IMR-90 (cell line): ENCODE measurements at regions not wholly inside any gene's neighbourhood (a gene's known extent, or its start where the extent isn't known, plus 50 kb on each side); places are given as distances from the start of the nearest gene placed in this dataset.

Source experiments
- ATAC-seq: fragments of 200-7000 bp; cut with Tn5 transposase; 2 replicates; pipeline ENCODE4 v1.9.1; 2020; ENCODE audit warnings: low read depth, mild to moderate bottlenecking, moderate library complexity
- BruUV-seq: library from RNA; stranded (reverse); fragments of 400-500 nt; replicated peaks from 2 replicates; lab custom pipeline; 2021; lab: Mats Ljungman, UMichigan
- CTCF ChIA-PET: fragments of 300-600 bp; formaldehyde crosslinking; extraction: SDS; loops from one replicate; lab custom pipeline; 2021; ENCODE audit warnings: antibody characterized with exemption; lab: Yijun Ruan, JAX
- POLR2A ChIA-PET: fragments of 300-600 bp; sonication (Branson Sonifier 250); formaldehyde crosslinking; loops from one replicate; lab custom pipeline; 2022; ENCODE audit warnings: antibody characterized with exemption; ENCODE audit not compliant: unreplicated experiment; lab: Charles Lee
- DNase-seq: peaks from one replicate; pipeline ENCODE4 v3.0.0; 2013
- H2AFZ ChIP-seq: replicated peaks from 2 replicates; pipeline ENCODE3; 2013; ENCODE audit warnings: low read length, mild to moderate bottlenecking; ENCODE audit not compliant: poor library complexity
- H2AK5ac ChIP-seq: 2 replicates; pipeline ENCODE4 v1.6.1; 2013; ENCODE audit warnings: low read depth, low read length, inconsistent platforms
- H2AK9ac ChIP-seq: replicated peaks from 2 replicates; pipeline ENCODE3; 2013; ENCODE audit warnings: mild to moderate bottlenecking, low read depth, low read length, moderate library complexity; ENCODE audit not compliant: poor library complexity
- H2BK120ac ChIP-seq: 2 replicates; pipeline ENCODE4 v1.6.1; 2013; ENCODE audit warnings: low read depth, low read length, inconsistent platforms
- H2BK15ac ChIP-seq: 3 replicates; pipeline ENCODE4 v1.6.1; 2013; ENCODE audit warnings: low read depth, low read length, inconsistent platforms
- H2BK20ac ChIP-seq: 2 replicates; pipeline ENCODE4 v1.6.1; 2013; ENCODE audit warnings: low read depth, mild to moderate bottlenecking, inconsistent platforms, low read length, moderate library complexity
- H2BK5ac ChIP-seq: 2 replicates; pipeline ENCODE4 v1.6.1; 2013; ENCODE audit warnings: mild to moderate bottlenecking, low read depth, low read length, inconsistent platforms; ENCODE audit not compliant: poor library complexity, severe bottlenecking
- H3K14ac ChIP-seq: replicated peaks from 2 replicates; pipeline ENCODE4 v1.6.1; 2013; ENCODE audit warnings: low read depth, low read length, inconsistent platforms
- H3K18ac ChIP-seq: 2 replicates; pipeline ENCODE4 v1.6.1; 2013; ENCODE audit warnings: low read depth, low read length, control low read depth
- H3K23ac ChIP-seq: 2 replicates; pipeline ENCODE4 v1.6.1; 2013; ENCODE audit warnings: low read depth, low read length, inconsistent platforms
- H3K27ac ChIP-seq: 2 replicates; pipeline ENCODE4 v1.5.1; 2013; ENCODE audit warnings: mild to moderate bottlenecking, control low read depth, low read length; ENCODE audit not compliant: insufficient read depth
- H3K27me3 ChIP-seq: 2 replicates; pipeline ENCODE4 v1.6.1; 2013; ENCODE audit warnings: low read length; ENCODE audit not compliant: control insufficient read depth, insufficient read depth
- H3K36me3 ChIP-seq: 2 replicates; pipeline ENCODE4 v1.6.1; 2013; ENCODE audit warnings: low read length, mixed read lengths; ENCODE audit not compliant: control insufficient read depth, insufficient read depth
- H3K4ac ChIP-seq: 2 replicates; pipeline ENCODE4 v1.6.1; 2013; ENCODE audit warnings: low read depth, low read length, inconsistent platforms
- H3K4me1 ChIP-seq: 2 replicates; pipeline ENCODE4 v1.6.1; 2013; ENCODE audit warnings: low read length, mixed read lengths; ENCODE audit not compliant: control insufficient read depth, insufficient read depth
- H3K4me2 ChIP-seq: 2 replicates; pipeline ENCODE4 v1.6.1; 2013; ENCODE audit warnings: low read depth, mild to moderate bottlenecking, control low read depth, low read length, moderate library complexity
- H3K4me3 ChIP-seq: 2 replicates; pipeline ENCODE4 v1.5.1; 2013; ENCODE audit warnings: low read depth, mild to moderate bottlenecking, control low read depth, low read length, moderate library complexity; ENCODE audit not compliant: insufficient read depth
- H3K56ac ChIP-seq: 2 replicates; pipeline ENCODE4 v1.6.1; 2013; ENCODE audit warnings: low read length, inconsistent platforms; ENCODE audit not compliant: insufficient read depth; ENCODE audit errors: extremely low read depth
- H3K79me1 ChIP-seq, 2 experiments: 2 replicates each; pipeline ENCODE4 v1.6.1; 2013; ENCODE audit warnings: low read length in 2 of 2, inconsistent platforms in 1 of 2, low read depth in 1 of 2
- H3K9ac ChIP-seq: 2 replicates; pipeline ENCODE4 v1.6.1; 2013; ENCODE audit warnings: low read depth, low read length, control low read depth
- H3K9me1 ChIP-seq: 2 replicates; pipeline ENCODE4 v1.6.1; 2013; ENCODE audit warnings: low read length, inconsistent platforms; ENCODE audit not compliant: insufficient read depth
- H3K9me3 ChIP-seq: 2 replicates; pipeline ENCODE4 v1.6.1; 2013; ENCODE audit warnings: low read length; ENCODE audit not compliant: control insufficient read depth, insufficient read depth
- H4K20me1 ChIP-seq: 2 replicates; pipeline ENCODE4 v1.6.1; 2013; ENCODE audit warnings: low read length, inconsistent platforms; ENCODE audit not compliant: insufficient read depth
- H4K5ac ChIP-seq: 2 replicates; pipeline ENCODE4 v1.6.1; 2013; ENCODE audit warnings: mild to moderate bottlenecking, low read depth, low read length, control low read depth
- H4K8ac ChIP-seq, 2 experiments: 2 replicates each; pipeline ENCODE4 v1.6.1; 2013; ENCODE audit warnings: low read depth in 2 of 2, low read length in 2 of 2, control low read depth in 1 of 2, inconsistent platforms in 1 of 2
- H4K91ac ChIP-seq: 2 replicates; pipeline ENCODE4 v1.6.1; 2013; ENCODE audit warnings: low read depth, low read length, inconsistent platforms; ENCODE audit not compliant: insufficient read depth
- BHLHE40 ChIP-seq: fragments of 150-350 bp; IDR thresholded peaks from 2 replicates; pipeline ENCODE4 v1.6.1; 2016; ENCODE audit warnings: mild to moderate bottlenecking, low read depth, low read length
- CHD1 ChIP-seq: IDR thresholded peaks from 2 replicates; pipeline ENCODE4 v1.6.1; 2012; ENCODE audit warnings: low read depth, low read length, improper control_type of control experiment
- FOS ChIP-seq: fragments of 150-350 bp; IDR thresholded peaks from 2 replicates; pipeline ENCODE4 v1.6.1; 2016; ENCODE audit warnings: low read depth, low read length
- MAFK ChIP-seq: IDR thresholded peaks from 2 replicates; pipeline ENCODE4 v1.6.1; 2012; ENCODE audit warnings: low read depth, low read length, improper control_type of control experiment
- MAZ ChIP-seq: IDR thresholded peaks from 2 replicates; pipeline ENCODE4 v1.6.1; 2012; ENCODE audit warnings: low read depth, mild to moderate bottlenecking, low read length, improper control_type of control experiment, moderate library complexity, borderline replicate concordance
- MXI1 ChIP-seq: IDR thresholded peaks from 2 replicates; pipeline ENCODE4 v1.6.1; 2012; ENCODE audit warnings: low read depth, mild to moderate bottlenecking, low read length, moderate library complexity, borderline replicate concordance
- NFE2L2 ChIP-seq: fragments of 150-350 bp; IDR thresholded peaks from 2 replicates; pipeline ENCODE4 v1.6.1; 2016; ENCODE audit warnings: low read depth, mild to moderate bottlenecking, low read length
- POLR2A ChIP-seq: IDR thresholded peaks from 2 replicates; pipeline ENCODE4 v1.6.1; 2012; ENCODE audit warnings: mild to moderate bottlenecking, low read depth, low read length
- RAD21 ChIP-seq: IDR thresholded peaks from 2 replicates; pipeline ENCODE4 v1.6.1; 2012; ENCODE audit warnings: low read length, improper control_type of control experiment
- RCOR1 ChIP-seq: IDR thresholded peaks from 2 replicates; pipeline ENCODE4 v1.6.1; 2012; ENCODE audit warnings: mild to moderate bottlenecking, low read length, improper control_type of control experiment; ENCODE audit not compliant: insufficient replicate concordance
- RFX5 ChIP-seq: IDR thresholded peaks from 2 replicates; pipeline ENCODE4 v1.8.0; 2012; ENCODE audit warnings: low read depth, mild to moderate bottlenecking, low read length, moderate library complexity
- SMC3 ChIP-seq: fragments of 150-350 bp; IDR thresholded peaks from 2 replicates; pipeline ENCODE4 v1.6.1; 2016; ENCODE audit warnings: low read depth, mild to moderate bottlenecking, antibody characterized with exemption, low read length, moderate library complexity
- WGBS, 2 experiments: methylation state at CpG; one replicate each; pipeline versions ENCODE4 v1.1.5 to v1.1.7; 2013; ENCODE audit warnings: missing lambda C conversion rate in 2 of 2; ENCODE audit not compliant: insufficient read length in 1 of 2; ENCODE audit errors: extremely low coverage in 2 of 2; 5-methylcytosine and 5-hydroxymethylcytosine counted together
- dilution Hi-C: fragments of 300-500 bp; cut with HindIII; formaldehyde crosslinking; loops from one replicate; pipeline ENCODE4 v1.14.3; 2018; ENCODE audit warnings: low sequenced_read_pairs; ENCODE audit not compliant: unreplicated experiment
- in situ Hi-C: fragments of 300-500 bp; cut with MboI; formaldehyde crosslinking; loops from 3 replicates; pipeline ENCODE4 v1.14.3; 2019; ENCODE audit warnings: low sequenced_read_pairs, inconsistent platforms, mixed read lengths
- intact Hi-C: fragments of 100-400 bp; cut with micrococcal nuclease; formaldehyde crosslinking; loops from 2 replicates; pipeline ENCODE4 v1.10.0; 2022
- TF ChIP-seq, protein P1 (sequence below): fragments of 150-350 bp; IDR thresholded peaks from 2 replicates; pipeline ENCODE4 v1.6.1; 2016; ENCODE audit warnings: low read depth, mild to moderate bottlenecking, low read length, moderate library complexity, borderline replicate concordance
- TF ChIP-seq, protein P2 (sequence below): conservative IDR thresholded peaks from 2 replicates; pipeline ENCODE4 v1.5.1; 2012; ENCODE audit warnings: mild to moderate bottlenecking, low read depth, low read length, improper control_type of control experiment

DNA sequence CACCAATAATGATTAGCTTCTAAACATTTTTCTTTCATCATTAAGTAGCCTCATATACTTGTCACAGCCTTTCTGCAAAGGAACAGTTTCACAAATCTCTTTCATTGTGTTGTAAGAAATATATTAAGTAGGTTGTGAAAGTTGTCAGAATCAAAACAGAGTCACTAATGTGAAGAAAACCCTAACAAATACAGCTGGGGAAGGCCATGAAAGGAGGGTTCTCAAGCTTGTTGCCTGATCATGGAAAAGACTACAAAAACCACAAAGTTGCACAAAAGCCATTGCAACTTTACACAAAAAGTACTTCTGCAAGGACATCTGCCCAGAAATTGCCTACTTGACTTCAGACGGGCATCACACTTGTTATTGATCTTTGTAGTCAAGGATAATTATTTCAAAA, 216.1 kb downstream of the ALDH8A1 start:
- dilution Hi-C loops: no loop called here

More for the DNA sequence above, 216.1 kb downstream of the ALDH8A1 start:
- Histone ChIP-seq H3K9me1 (no peaks in the 10 kb centered on the region), H3K18ac (no peak overlapping the region), H2BK120ac (no peak overlapping the region), H2BK15ac (no peak overlapping the region), H2AK9ac (no peak overlapping the region), H3K9ac (no peak overlapping the region), H3K56ac (no peak overlapping the region), H3K4me3 (no peak overlapping the region), H3K9me3 (no peaks in the 10 kb centered on the region; the same call in 1 of the 2 replicates), H3K36me3 (no peaks in the 10 kb centered on the region), H3K79me1 (no peaks in the 10 kb centered on the region), H4K5ac (no peak overlapping the region), H3K23ac (peak overlapping the region; percentile 59; the same call in 1 of the 2 replicates), H2BK20ac (no peak overlapping the region), H3K4me1 (peaks cover 3% of the 10 kb centered on the region; the same call in 1 of the 2 replicates), H4K20me1 (no peaks in the 10 kb centered on the region), H2AK5ac (no peak overlapping the region), H4K91ac (no peak overlapping the region), H3K4ac (no peak overlapping the region), H3K27me3 (no peaks in the 10 kb centered on the region), H2BK5ac (no peak overlapping the region), H3K14ac (no peak overlapping the region), H2AFZ (no peak overlapping the region), H3K4me2 (no peak overlapping the region), H3K27ac (no peak overlapping the region), H4K8ac (no peak overlapping the region)
- DNase-seq: no peak
- in situ Hi-C loops: no loop called here
- ATAC-seq: no peak
- ChIA-PET CTCF (no interaction called here), POLR2A (no interaction called here)
- WGBS, 2 experiments: no CpG with 5 or more reads among the region's 1 CpG
- TF ChIP-seq RFX5 (no peak), RCOR1 (no peak), CHD1 (no peak), BHLHE40 (no peak), NFE2L2 (no peak), FOS (no peak), MXI1 (no peak), MAFK (no peak), POLR2A (no peak), SMC3 (no peak), RAD21 (no peak), MAZ (no peak)
- TF ChIP-seq, protein P1, sequence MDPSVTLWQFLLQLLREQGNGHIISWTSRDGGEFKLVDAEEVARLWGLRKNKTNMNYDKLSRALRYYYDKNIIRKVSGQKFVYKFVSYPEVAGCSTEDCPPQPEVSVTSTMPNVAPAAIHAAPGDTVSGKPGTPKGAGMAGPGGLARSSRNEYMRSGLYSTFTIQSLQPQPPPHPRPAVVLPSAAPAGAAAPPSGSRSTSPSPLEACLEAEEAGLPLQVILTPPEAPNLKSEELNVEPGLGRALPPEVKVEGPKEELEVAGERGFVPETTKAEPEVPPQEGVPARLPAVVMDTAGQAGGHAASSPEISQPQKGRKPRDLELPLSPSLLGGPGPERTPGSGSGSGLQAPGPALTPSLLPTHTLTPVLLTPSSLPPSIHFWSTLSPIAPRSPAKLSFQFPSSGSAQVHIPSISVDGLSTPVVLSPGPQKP: no peak
- TF ChIP-seq, protein P2, sequence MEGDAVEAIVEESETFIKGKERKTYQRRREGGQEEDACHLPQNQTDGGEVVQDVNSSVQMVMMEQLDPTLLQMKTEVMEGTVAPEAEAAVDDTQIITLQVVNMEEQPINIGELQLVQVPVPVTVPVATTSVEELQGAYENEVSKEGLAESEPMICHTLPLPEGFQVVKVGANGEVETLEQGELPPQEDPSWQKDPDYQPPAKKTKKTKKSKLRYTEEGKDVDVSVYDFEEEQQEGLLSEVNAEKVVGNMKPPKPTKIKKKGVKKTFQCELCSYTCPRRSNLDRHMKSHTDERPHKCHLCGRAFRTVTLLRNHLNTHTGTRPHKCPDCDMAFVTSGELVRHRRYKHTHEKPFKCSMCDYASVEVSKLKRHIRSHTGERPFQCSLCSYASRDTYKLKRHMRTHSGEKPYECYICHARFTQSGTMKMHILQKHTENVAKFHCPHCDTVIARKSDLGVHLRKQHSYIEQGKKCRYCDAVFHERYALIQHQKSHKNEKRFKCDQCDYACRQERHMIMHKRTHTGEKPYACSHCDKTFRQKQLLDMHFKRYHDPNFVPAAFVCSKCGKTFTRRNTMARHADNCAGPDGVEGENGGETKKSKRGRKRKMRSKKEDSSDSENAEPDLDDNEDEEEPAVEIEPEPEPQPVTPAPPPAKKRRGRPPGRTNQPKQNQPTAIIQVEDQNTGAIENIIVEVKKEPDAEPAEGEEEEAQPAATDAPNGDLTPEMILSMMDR: no peak
- intact Hi-C loops: no loop called here
- BruUV-seq: no TSS peak
